T-helper 1 cell (primary cell): ENCODE measurements at regions not wholly inside any gene's neighbourhood (a gene's known extent, or its start where the extent isn't known, plus 50 kb on each side); places are given as distances from the start of the nearest gene placed in this dataset.
"Not testable (repeated sequence)": the region's sequence is repeated elsewhere in the genome, so short reads cannot be mapped to it uniquely, and the experiment has no call there.

Experiments used
- DNase-seq, 5 donors: peaks; one replicate each; pipeline ENCODE4 v3.0.0-alpha.2; 2012 to 2020

DNA sequence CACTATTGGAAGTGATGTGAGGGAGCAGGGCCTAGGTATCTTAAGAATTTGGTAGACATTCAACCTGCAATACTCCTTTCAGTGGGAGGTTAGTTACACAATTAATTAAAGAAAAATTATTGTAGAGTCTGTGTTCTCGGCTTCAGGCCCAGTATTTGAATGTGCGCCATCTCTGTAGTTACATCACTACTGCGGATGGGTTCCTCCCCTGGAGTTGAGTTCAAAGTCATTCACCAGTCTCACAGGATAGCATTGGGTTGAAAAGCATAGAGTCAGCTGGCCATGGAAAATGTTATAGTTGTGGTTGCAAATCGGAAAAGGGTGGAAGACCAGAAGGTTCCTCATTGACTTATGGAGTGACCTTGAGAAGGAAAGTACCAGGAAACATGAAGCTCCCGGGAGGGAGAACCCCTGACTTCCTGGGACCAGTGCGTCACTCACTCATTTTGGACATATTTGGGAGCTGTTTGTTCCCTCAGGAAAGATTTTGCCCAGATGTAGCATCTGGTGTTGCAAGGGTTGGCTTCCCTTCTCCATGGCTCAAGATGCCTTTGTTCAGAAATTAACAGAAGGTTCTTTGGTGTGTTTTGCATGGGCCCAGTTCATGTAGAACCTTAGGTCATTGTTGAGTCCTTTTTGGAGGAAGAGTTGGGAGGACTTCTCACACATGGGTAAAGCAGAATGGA lies 111.8 kb downstream of the SRGAP2 start:
- DNase-seq, result not testable (repeated sequence)

DNA sequence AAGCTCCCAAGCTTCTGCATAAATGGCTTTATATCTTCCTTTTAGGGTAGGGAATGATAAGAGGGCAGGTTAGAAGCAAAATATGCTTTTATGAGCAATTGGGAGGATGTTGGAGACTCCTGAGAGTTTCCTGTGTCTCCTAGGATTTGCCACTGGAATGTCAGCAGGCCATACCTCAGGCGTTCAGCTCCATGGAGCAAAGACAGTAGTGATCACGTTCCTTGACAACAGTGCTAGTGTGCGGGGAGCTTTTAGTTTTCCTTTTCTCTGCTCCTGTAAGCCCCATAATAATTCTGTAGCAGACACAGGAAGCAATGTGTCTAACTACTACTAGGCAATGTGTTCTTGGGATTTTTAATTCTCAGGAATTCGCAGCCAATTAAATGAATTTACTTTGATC lies 113.6 kb downstream of the SRGAP2 start:
- DNase-seq, result not testable (repeated sequence)

- not testable (repeated sequence) for DNase-seq
These were observed 114.7 kb downstream of the SRGAP2 start for GRCh38 chr1:206317878-206318514.

DNA sequence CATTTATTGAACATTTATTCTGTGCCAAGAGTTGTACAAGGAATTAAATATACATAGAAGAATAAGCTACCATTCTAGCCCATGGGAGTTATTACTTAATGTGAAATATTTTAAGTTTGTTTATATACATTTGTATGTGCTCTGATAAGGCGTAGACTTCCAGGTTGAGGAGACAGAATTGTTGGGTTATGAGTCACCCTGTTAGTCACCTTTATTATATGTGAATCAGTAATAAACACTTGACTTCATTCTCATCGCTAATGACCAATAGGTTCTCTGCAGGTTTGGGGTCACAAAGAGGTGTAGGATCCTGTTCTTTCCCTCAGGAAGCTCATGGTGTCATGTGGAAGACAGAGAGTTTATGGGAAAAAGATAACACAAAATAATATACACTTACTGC lies 116.9 kb downstream of the SRGAP2 start:
- DNase-seq, result not testable (repeated sequence)

DNA sequence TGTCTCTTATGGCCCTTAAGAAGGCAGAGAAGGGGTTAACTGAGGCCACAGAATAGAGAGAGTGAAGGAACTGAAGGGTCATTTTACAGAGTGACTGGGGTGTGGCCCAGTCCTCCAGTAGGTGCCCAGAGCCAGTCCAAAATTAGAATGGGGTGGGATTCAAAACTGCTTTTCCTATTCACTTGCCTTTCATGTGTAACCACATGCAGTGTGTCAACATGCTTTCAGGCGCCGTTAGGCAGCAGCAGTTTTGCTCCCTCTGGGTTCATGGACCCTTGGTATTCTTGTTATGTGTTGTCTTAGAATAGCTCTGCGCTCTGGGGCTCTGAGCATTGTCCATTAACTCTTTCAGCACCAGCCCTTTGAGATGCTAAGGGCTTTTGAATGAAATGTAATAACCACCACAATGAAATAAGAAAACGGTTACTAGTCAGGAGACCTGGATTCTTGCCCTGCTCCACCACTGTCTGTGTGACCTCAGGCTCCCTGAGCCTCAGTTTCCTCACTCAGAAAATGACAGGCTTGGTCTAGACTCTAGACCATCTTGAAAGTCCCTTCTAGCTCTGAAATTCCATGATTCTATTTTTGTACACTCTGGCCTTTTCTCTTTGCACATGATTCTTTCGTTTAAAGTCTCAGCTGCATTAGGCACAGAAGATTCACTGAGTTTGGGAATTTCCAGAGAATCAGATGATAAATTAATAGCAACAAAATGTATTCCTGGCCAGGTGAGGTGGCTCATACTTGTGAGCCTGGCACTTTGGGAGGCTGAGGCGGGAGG lies 123.0 kb downstream of the SRGAP2 start:
- not testable (repeated sequence) for DNase-seq

DNA sequence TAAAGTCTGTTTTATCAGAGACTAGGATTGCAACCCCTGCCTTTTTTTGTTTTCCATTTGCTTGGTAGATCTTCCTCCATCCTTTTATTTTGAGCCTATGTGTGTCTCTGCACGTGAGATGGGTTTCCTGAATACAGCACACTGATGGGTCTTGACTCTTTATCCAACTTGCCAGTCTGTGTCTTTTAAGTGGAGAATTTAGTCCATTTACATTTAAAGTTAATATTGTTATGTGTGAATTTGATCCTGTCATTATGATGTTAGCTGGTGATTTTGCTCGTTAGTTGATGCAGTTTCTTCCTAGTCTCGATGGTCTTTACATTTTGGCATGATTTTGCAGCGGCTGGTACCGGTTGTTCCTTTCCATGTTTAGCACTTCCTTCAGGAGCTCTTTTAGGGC lies 128.3 kb downstream of the SRGAP2 start:
- not testable (repeated sequence) for DNase-seq

DNA sequence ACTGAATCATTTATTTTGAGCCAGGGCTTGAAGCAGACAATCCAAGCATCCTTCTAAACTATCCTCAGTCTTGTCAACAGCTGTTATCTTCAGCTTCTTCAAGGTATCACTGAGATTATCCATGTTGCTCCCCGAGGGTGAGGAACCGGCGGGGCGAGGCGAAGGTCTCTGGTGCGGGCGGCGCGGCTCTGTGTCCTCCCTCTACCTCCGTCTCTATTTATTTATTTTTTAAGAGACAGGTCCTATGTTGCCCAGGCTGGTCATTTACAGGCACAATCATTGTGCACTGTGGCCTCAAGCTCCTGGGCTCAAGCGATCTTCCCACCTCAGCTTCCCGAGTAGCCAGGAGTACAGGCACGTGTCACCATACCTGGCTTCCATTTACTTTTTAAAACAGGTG lies 130.0 kb downstream of the SRGAP2 start:
- not testable (repeated sequence) for DNase-seq

DNA sequence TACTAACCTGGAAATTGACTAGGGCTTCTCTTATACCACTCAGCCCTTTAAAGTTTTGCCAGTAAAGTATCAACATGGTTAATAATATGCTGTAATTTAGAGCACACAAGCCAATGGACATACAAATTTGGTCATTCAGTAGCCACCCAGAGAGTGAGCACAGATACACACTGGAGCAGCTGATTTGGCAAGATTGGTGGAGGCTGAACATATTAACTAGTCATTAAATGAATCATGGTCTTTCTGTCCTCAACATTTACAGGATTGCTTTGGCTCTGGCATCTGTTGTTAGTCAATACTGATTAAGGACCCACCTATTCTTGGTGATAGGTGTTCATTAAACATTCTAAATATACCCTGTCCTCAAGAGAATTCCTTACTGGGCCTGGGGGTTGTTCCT lies 130.6 kb downstream of the SRGAP2 start:
- DNase-seq, result not testable (repeated sequence)

- not testable (repeated sequence) for DNase-seq
These were observed 131.1 kb downstream of the SRGAP2 start for GRCh38 chr1:206334481-206334880.

DNA sequence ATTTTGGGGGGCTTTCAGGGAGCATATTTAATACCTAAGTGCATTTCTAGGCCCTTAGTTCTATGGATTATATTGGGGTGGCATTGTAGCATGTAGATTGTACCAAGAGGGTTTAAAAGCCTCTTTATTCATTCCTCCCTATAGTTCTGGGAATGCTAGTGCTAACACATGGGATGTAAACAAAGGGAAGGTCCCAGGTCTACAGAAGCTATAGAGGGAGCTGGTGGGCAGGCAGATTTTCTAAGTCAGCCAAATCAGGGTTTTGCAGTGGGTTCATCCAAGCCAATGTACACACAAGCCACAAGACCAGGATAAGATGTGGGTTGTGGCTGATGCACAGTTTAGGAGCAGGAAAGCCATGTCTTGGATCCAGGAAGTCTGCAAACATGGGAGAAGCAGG lies 131.8 kb downstream of the SRGAP2 start:
- DNase-seq, result not testable (repeated sequence)

GRCh38 chr1:206335875-206336846 lies 132.8 kb downstream of the SRGAP2 start:
- not testable (repeated sequence) for DNase-seq

GRCh38 chr1:206337024-206337423 lies 133.3 kb upstream of the IKBKE start:
- DNase-seq, result not testable (repeated sequence)

GRCh38 chr1:206350493-206351275 lies 119.6 kb upstream of the IKBKE start:
- DNase-seq, result not testable (repeated sequence)

DNA sequence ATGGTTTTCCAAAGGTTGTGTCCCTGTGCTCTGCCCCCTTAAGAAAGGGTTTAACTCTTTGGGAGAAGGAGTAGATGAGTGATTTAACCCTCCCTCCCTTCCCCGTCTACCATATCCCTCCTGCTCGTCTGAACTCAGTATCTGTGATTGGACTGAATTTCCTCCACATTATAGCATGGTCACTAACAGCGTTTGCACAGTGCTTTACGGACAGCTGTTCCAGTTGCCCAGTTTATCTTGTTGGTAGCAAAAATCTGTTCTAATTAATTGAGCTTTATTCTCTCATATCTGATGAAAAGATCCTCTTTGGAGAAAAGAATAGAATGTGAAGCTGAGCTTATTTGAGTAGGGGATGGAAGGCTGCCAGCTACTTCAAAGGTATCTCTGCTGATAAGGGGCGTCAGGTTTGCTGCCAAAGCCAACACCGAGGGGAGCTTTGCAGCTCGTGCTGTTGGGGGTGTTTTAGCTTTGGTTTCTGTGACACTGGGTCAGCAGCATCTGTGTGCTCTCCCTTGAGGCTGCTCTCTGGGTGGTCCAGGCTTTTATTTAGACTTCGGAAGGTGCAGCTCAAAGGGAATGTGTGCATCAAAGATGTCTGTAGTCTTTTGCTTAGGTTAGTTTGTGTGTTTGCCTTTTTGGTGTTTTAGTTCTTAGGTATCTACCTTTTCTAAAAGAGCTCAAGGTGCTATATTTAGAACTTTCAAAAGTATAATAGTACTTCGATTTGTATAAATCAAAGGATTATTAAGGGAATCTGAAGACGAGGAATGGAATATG lies 118.8 kb upstream of the IKBKE start:
- not testable (repeated sequence) for DNase-seq

GRCh38 chr1:206356310-206356709 lies 114.0 kb upstream of the IKBKE start:
- peak in 1 of 5 donors; percentile 10 for DNase-seq

DNA sequence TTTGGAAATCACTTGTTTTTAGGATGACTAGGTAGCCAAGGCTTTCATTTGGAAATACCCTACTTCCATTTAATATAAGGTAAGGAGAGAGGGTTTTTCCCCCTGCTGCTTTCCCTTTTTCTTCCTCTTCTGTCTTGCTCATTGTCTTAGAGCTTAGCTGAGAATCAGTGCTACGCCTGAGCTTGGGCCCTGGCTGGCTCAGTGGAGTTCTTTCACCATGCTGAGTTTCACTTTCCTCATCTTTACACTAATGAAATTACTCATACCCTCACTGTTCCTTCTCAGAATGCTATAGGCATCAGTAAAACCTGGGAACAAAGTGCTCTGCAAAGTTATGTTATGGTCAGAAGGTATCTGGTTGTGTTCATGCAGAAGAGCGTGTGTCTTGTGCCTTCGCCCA lies 112.3 kb upstream of the IKBKE start:
- not testable (repeated sequence) for DNase-seq

DNA sequence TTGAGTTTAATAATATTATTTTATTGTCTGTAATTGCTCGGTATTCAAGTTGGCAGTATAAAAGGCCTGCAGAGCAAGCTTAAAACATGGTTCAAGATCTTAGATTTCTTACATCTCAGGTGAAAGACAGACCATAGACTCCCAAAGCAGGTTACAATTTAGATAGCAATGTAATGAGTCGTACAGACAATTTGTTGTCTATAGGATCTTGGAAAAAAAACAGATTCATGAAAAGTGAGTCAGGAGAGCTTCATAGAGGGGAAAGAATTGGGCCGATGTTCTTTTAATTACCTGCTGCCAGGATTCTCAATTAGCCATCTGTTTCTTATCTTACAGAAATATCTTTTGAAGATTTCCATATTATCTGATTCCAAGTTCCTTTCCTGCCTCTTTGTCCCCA lies 111.5 kb upstream of the IKBKE start:
- DNase-seq, result not testable (repeated sequence)

- not testable (repeated sequence) for DNase-seq
These were observed 110.9 kb upstream of the IKBKE start for GRCh38 chr1:206359377-206359776.

DNA sequence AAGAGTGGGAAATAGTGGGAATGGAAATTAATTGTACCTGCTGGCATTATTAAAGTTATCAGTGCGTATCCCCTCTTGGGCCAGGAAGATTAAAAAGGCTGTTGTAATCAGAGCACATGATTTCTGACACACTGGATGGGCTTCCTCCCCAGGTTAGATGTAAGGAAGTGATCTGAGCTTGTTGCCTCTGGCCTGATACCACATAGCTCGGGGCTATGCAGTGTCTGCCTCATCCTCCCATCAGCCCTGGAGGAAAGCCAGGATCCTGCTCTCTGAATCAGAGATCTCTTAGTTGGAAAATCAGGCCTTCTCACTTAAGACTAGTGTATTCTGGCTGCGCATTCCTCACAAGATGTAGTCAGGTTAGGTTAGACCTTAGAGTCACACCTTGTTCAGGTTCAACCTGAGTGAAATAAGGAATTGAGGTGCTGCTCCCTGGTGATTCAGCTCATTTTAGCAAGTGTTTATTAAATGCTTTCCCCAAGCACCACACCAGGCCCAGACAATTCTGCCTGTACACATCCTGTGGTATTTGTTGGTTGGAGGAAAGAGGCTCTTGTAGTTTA lies 108.2 kb upstream of the IKBKE start:
- not testable (repeated sequence) for DNase-seq

- not testable (repeated sequence) for DNase-seq
These were observed 107.3 kb upstream of the IKBKE start for GRCh38 chr1:206362994-206363393.
